ENCODE measurements at regions not wholly inside any gene's neighbourhood (a gene's known extent, or its start where the extent isn't known, plus 50 kb on each side); places are given as distances from the start of the nearest gene placed in this dataset.

- TF ChIP-seq CTCF (conservative IDR thresholded peaks at IDR 0.05; ENCODE audit: low read depth, low read length), result no peak
- no peaks in the 10 kb centered on the region for H3K4me1 ChIP-seq (ENCODE audit: low read depth, poor library complexity, severe bottlenecking)
- no peak overlapping the region for H3K9ac ChIP-seq
- no peak overlapping the region for H3K27ac ChIP-seq
- no peaks in the 10 kb centered on the region for H3K27me3 ChIP-seq (ENCODE audit: insufficient read depth, low read depth)
- H4K20me1 ChIP-seq (ENCODE audit: insufficient read depth), result no peaks in the 10 kb centered on the region
- no peaks in the 10 kb centered on the region for H3K36me3 ChIP-seq (ENCODE audit: insufficient read depth)
- no peaks in the 10 kb centered on the region for H3K79me2 ChIP-seq (ENCODE audit: insufficient read depth, low read depth)
- H2AFZ ChIP-seq (ENCODE audit: low read depth), result no peak overlapping the region
- H3K4me2 ChIP-seq, result no peak overlapping the region
- no peak overlapping the region for H3K4me3 ChIP-seq (IDR thresholded peaks at IDR 0.05; ENCODE audit: insufficient read depth, low read depth, low read length)
Measured at GRCh38 chr5:17150531-17150930, 66.9 kb upstream of the BASP1 start.

- no peaks in the 10 kb centered on the region for H3K79me2 ChIP-seq (ENCODE audit: insufficient read depth, low read depth)
- no peak overlapping the region for H2AFZ ChIP-seq (ENCODE audit: low read depth)
- H3K4me1 ChIP-seq (ENCODE audit: low read depth, poor library complexity, severe bottlenecking), result no peaks in the 10 kb centered on the region
- H3K27ac ChIP-seq, result no peak overlapping the region
- H4K20me1 ChIP-seq (ENCODE audit: insufficient read depth), result no peaks in the 10 kb centered on the region
- H3K9ac ChIP-seq, result no peak overlapping the region
- no peaks in the 10 kb centered on the region for H3K27me3 ChIP-seq (ENCODE audit: insufficient read depth, low read depth)
- H3K4me3 ChIP-seq (IDR thresholded peaks at IDR 0.05; ENCODE audit: insufficient read depth, low read depth, low read length), result no peak overlapping the region
- no peaks in the 10 kb centered on the region for H3K36me3 ChIP-seq (ENCODE audit: insufficient read depth)
- TF ChIP-seq CTCF (conservative IDR thresholded peaks at IDR 0.05; ENCODE audit: low read depth, low read length), result no peak
- H3K4me2 ChIP-seq, result no peak overlapping the region
Measured at GRCh38 chr5:17151686-17152085, 65.7 kb upstream of the BASP1 start.

DNA sequence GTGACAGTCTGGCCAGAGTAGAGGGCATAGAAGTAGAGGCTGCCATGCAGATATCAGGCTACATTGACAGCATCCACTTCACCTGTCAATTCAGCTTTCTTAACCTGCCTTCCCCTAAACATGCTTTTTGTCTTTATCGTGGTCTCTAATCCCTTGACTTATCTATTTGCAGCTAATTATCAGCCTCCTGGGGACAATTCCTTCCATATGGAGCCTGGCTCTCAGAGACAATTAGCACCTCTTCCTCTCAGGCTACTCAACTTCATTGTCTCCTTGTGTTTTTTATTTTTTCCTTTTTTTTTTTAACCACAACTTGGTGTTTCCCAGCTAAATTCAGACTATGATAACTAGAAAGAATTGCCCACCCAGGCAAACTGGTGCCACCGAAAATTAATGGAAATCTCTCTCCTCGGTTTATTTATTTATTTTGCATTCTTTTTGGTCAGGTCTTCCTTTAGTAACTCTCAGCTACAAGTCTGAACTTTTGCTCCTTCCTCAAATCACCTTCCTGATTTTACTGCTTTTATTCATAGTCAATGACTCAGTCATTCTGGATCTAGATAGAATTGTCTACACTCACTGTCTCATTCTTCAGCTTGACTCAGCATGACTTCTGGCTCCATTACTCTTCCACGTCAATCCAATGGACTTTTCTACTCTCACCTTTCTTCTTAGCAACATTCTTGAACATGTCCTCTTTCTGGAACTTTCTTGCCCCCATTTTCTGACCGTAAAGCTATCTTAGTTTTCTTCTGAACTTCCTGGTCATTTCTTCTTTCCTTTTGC, 63.0 kb upstream of the BASP1 start:
- Histone ChIP-seq H3K9ac (no peak overlapping the region), H2AFZ (ENCODE audit: low read depth) (no peak overlapping the region), H3K4me1 (ENCODE audit: low read depth, poor library complexity, severe bottlenecking) (no peaks in the 10 kb centered on the region)

DNA sequence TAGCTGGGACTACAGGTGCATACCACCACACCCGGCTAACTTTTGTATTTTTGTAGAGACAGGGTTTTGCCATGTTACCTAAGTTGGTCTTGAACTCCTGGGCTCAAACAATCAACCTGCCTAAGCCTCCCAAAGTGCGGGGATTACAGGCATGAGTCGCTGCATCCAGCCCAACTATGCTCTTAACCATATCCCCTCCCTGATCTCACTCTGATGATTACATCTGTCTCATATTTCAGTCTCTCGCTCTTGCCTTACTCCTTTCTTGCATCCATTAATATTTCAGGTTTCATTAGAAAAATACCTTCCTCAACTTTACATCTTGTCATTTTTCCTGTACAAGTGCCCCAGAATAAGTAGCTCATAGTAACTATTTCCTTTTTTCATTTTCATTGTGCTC, 61.0 kb upstream of the BASP1 start:
- no peaks in the 10 kb centered on the region for H3K36me3 ChIP-seq (ENCODE audit: insufficient read depth)

More for the DNA sequence above, 63.0 kb upstream of the BASP1 start:
- Histone ChIP-seq H3K27me3 (ENCODE audit: insufficient read depth, low read depth) (no peaks in the 10 kb centered on the region), H4K20me1 (ENCODE audit: insufficient read depth) (no peaks in the 10 kb centered on the region), H3K36me3 (ENCODE audit: insufficient read depth) (no peaks in the 10 kb centered on the region), H3K4me3 (IDR thresholded peaks at IDR 0.05; ENCODE audit: insufficient read depth, low read depth, low read length) (no peak overlapping the region), H3K4me2 (no peak overlapping the region), H3K27ac (no peak overlapping the region), H3K79me2 (ENCODE audit: insufficient read depth, low read depth) (no peaks in the 10 kb centered on the region)
- TF ChIP-seq CTCF (conservative IDR thresholded peaks at IDR 0.05; ENCODE audit: low read depth, low read length), result no peak

More for the DNA sequence above, 61.0 kb upstream of the BASP1 start:
- no peak for TF ChIP-seq CTCF (conservative IDR thresholded peaks at IDR 0.05; ENCODE audit: low read depth, low read length)
- H3K4me1 ChIP-seq (ENCODE audit: low read depth, poor library complexity, severe bottlenecking), result no peaks in the 10 kb centered on the region
- no peak overlapping the region for H3K4me2 ChIP-seq
- H3K9ac ChIP-seq, result no peak overlapping the region
- no peaks in the 10 kb centered on the region for H3K27me3 ChIP-seq (ENCODE audit: insufficient read depth, low read depth)
- H3K79me2 ChIP-seq (ENCODE audit: insufficient read depth, low read depth), result no peaks in the 10 kb centered on the region
- no peaks in the 10 kb centered on the region for H4K20me1 ChIP-seq (ENCODE audit: insufficient read depth)
- no peak overlapping the region for H3K4me3 ChIP-seq (IDR thresholded peaks at IDR 0.05; ENCODE audit: insufficient read depth, low read depth, low read length)
- H2AFZ ChIP-seq (ENCODE audit: low read depth), result no peak overlapping the region
- H3K27ac ChIP-seq, result no peak overlapping the region
